NT2/D1 (cell line): ENCODE measurements at regions not wholly inside any gene's neighbourhood (a gene's known extent, or its start where the extent isn't known, plus 50 kb on each side); places are given as distances from the start of the nearest gene placed in this dataset.

Experiments
- DNase-seq: peaks from one replicate; pipeline ENCODE4 v3.0.0-alpha.2; 2011; ENCODE audit warnings: low read depth, low spot score
- H3K27me3 ChIP-seq: 2 replicates; pipeline ENCODE4 v1.6.0; 2011; ENCODE audit warnings: mild to moderate bottlenecking; ENCODE audit not compliant: insufficient read length, insufficient read depth
- H3K36me3 ChIP-seq: 2 replicates; pipeline ENCODE4 v1.6.1; 2011; ENCODE audit warnings: mild to moderate bottlenecking, low read length, mixed read lengths; ENCODE audit not compliant: insufficient read depth, insufficient read length
- H3K4me1 ChIP-seq: 2 replicates; pipeline ENCODE4 v1.5.1; 2011; ENCODE audit not compliant: insufficient read depth, insufficient read length
- H3K4me3 ChIP-seq: 2 replicates; pipeline ENCODE4 v1.5.1; 2011; ENCODE audit warnings: low read depth; ENCODE audit not compliant: insufficient read length
- H3K9ac ChIP-seq: 2 replicates; pipeline ENCODE4 v1.6.0; 2011; ENCODE audit warnings: low read depth; ENCODE audit not compliant: insufficient read length
- H3K9me3 ChIP-seq: 2 replicates; pipeline ENCODE4 v1.5.1; 2011; ENCODE audit warnings: mild to moderate bottlenecking, low read length; ENCODE audit not compliant: insufficient read depth
- SUZ12 ChIP-seq: IDR thresholded peaks from 2 replicates; pipeline ENCODE4 v1.6.1; 2011; ENCODE audit not compliant: insufficient read length, insufficient read depth; ENCODE audit errors: extremely low read depth
- YY1 ChIP-seq: IDR thresholded peaks from 2 replicates; pipeline ENCODE4 v1.6.1; 2011; ENCODE audit not compliant: insufficient read length, insufficient read depth
- ZNF274 ChIP-seq: IDR thresholded peaks from 2 replicates; pipeline ENCODE4 v1.6.1; 2011; ENCODE audit warnings: mild to moderate bottlenecking, low read depth, low read length

- no peak for TF ChIP-seq ZNF274
- no peak for TF ChIP-seq YY1
- no peak for TF ChIP-seq SUZ12
- H3K36me3 ChIP-seq = no peaks in the 10 kb centered on the region
- H3K9ac ChIP-seq = no peak overlapping the region
- no peak for DNase-seq
- H3K27me3 ChIP-seq = no peaks in the 10 kb centered on the region
- no peak overlapping the region for H3K4me3 ChIP-seq
- H3K9me3 ChIP-seq = no peaks in the 10 kb centered on the region
- peaks cover 4% of the 10 kb centered on the region for H3K4me1 ChIP-seq
Measured at GRCh38 chr12:30578426-30578825, 117.2 kb downstream of the IPO8 start.

GRCh38 chr12:30573145-30573544, 122.5 kb downstream of the IPO8 start:
- no peaks in the 10 kb centered on the region for H3K36me3 ChIP-seq
- no peak for TF ChIP-seq YY1
- no peak for TF ChIP-seq SUZ12
- no peak for DNase-seq
- H3K4me1 ChIP-seq = no peaks in the 10 kb centered on the region
- H3K9me3 ChIP-seq = no peaks in the 10 kb centered on the region
- no peak overlapping the region for H3K4me3 ChIP-seq
- H3K27me3 ChIP-seq = no peaks in the 10 kb centered on the region
- no peak overlapping the region for H3K9ac ChIP-seq

GRCh38 chr12:30570211-30570890, 125.3 kb downstream of the IPO8 start:
- H3K27me3 ChIP-seq = no peaks in the 10 kb centered on the region
- no peak for DNase-seq
- no peaks in the 10 kb centered on the region for H3K4me1 ChIP-seq
- no peaks in the 10 kb centered on the region for H3K36me3 ChIP-seq
- H3K9me3 ChIP-seq = no peaks in the 10 kb centered on the region
- H3K4me3 ChIP-seq = no peak overlapping the region
- H3K9ac ChIP-seq = no peak overlapping the region
- TF ChIP-seq YY1 (no peak), ZNF274 (no peak), SUZ12 (no peak)

- no peaks in the 10 kb centered on the region for H3K4me1 ChIP-seq
- no peaks in the 10 kb centered on the region for H3K27me3 ChIP-seq
- TF ChIP-seq SUZ12 (no peak), YY1 (no peak), ZNF274 (no peak)
- H3K9ac ChIP-seq = no peak overlapping the region
- H3K36me3 ChIP-seq = no peaks in the 10 kb centered on the region
- no peak overlapping the region for H3K4me3 ChIP-seq
- no peaks in the 10 kb centered on the region for H3K9me3 ChIP-seq
- DNase-seq = no peak
Measured at GRCh38 chr12:30569426-30569825, 126.2 kb downstream of the IPO8 start.

- H3K36me3 ChIP-seq = no peaks in the 10 kb centered on the region
- H3K9ac ChIP-seq = no peak overlapping the region
- no peaks in the 10 kb centered on the region for H3K27me3 ChIP-seq
- H3K4me1 ChIP-seq = no peaks in the 10 kb centered on the region
- no peaks in the 10 kb centered on the region for H3K9me3 ChIP-seq
- TF ChIP-seq YY1 = no peak
- TF ChIP-seq SUZ12 = no peak
- TF ChIP-seq ZNF274 = no peak
- DNase-seq = no peak
- H3K4me3 ChIP-seq = no peak overlapping the region
Measured at GRCh38 chr12:30568453-30568852, 127.2 kb downstream of the IPO8 start.

GRCh38 chr12:30567082-30567481, 128.6 kb downstream of the IPO8 start:
- Histone ChIP-seq H3K9me3 (no peaks in the 10 kb centered on the region), H3K27me3 (no peaks in the 10 kb centered on the region), H3K9ac (no peak overlapping the region), H3K4me1 (no peaks in the 10 kb centered on the region), H3K36me3 (no peaks in the 10 kb centered on the region), H3K4me3 (no peak overlapping the region)
- no peak for TF ChIP-seq ZNF274
- no peak for TF ChIP-seq YY1
- TF ChIP-seq SUZ12 = no peak
- DNase-seq = no peak

GRCh38 chr12:30564394-30564793, 131.3 kb downstream of the IPO8 start:
- no peaks in the 10 kb centered on the region for H3K4me1 ChIP-seq
- H3K36me3 ChIP-seq = no peaks in the 10 kb centered on the region
- H3K27me3 ChIP-seq = no peaks in the 10 kb centered on the region
- DNase-seq = no peak
- H3K9ac ChIP-seq = no peak overlapping the region
- no peaks in the 10 kb centered on the region for H3K9me3 ChIP-seq
- no peak for TF ChIP-seq YY1
- no peak for TF ChIP-seq ZNF274
- no peak for TF ChIP-seq SUZ12
- no peak overlapping the region for H3K4me3 ChIP-seq

GRCh38 chr12:30548203-30548602, 147.5 kb downstream of the IPO8 start:
- Histone ChIP-seq H3K36me3 (no peaks in the 10 kb centered on the region), H3K9me3 (peaks cover 14% of the 10 kb centered on the region; the same call in 1 of the 2 replicates)
- no peak for DNase-seq

More at GRCh38 chr12:30548203-30548602, 147.5 kb downstream of the IPO8 start:
- Histone ChIP-seq H3K27me3 (no peaks in the 10 kb centered on the region), H3K4me1 (no peaks in the 10 kb centered on the region), H3K9ac (no peak overlapping the region), H3K4me3 (no peak overlapping the region)
- TF ChIP-seq YY1 (no peak), SUZ12 (no peak), ZNF274 (no peak)
